NB4 (cell line): ENCODE measurements at regions not wholly inside any gene's neighbourhood (a gene's known extent, or its start where the extent isn't known, plus 50 kb on each side); places are given as distances from the start of the nearest gene placed in this dataset.

Experiments
- POLR2A ChIP-seq: IDR thresholded peaks from 2 replicates; pipeline ENCODE4 v1.6.1; 2011; ENCODE audit warnings: mild to moderate bottlenecking; ENCODE audit not compliant: insufficient read length; ENCODE audit errors: extremely low read depth
- TF ChIP-seq, protein P1 (sequence below): IDR thresholded peaks from one replicate; pipeline ENCODE4 v1.5.1; 2012; ENCODE audit warnings: low read depth, low read length

DNA sequence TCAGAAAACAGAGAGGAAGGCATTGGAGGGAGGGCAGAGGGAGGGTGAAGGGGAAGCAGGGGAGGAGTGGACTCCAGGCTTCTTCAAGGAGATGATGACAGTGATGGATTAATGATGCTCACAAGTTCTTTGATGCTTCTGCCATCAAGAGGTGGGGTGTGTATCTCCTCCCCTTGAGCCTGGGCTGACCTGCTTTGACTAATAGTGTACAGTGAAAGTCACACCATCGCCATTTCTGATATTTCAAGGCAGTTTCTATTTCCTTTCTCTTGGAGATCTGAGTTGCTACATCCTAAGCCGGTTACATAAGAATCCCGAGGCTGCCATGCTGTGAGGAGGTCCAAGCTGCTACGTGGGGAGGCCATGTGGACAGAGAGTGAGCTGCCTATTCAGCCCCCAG is 312.5 kb downstream of the MAF start:
- TF ChIP-seq, protein P1, sequence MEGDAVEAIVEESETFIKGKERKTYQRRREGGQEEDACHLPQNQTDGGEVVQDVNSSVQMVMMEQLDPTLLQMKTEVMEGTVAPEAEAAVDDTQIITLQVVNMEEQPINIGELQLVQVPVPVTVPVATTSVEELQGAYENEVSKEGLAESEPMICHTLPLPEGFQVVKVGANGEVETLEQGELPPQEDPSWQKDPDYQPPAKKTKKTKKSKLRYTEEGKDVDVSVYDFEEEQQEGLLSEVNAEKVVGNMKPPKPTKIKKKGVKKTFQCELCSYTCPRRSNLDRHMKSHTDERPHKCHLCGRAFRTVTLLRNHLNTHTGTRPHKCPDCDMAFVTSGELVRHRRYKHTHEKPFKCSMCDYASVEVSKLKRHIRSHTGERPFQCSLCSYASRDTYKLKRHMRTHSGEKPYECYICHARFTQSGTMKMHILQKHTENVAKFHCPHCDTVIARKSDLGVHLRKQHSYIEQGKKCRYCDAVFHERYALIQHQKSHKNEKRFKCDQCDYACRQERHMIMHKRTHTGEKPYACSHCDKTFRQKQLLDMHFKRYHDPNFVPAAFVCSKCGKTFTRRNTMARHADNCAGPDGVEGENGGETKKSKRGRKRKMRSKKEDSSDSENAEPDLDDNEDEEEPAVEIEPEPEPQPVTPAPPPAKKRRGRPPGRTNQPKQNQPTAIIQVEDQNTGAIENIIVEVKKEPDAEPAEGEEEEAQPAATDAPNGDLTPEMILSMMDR: no peak
- no peak for TF ChIP-seq POLR2A
